Fibroblast of pulmonary artery (primary cell): ENCODE measurements at regions not wholly inside any gene's neighbourhood (a gene's known extent, or its start where the extent isn't known, plus 50 kb on each side); places are given as distances from the start of the nearest gene placed in this dataset.
"Not testable (repeated sequence)": the region's sequence is repeated elsewhere in the genome, so short reads cannot be mapped to it uniquely, and the experiment has no call there.

Source experiments
- DNase-seq: peaks from one replicate; pipeline ENCODE4 v3.0.0-alpha.2; 2010; ENCODE audit warnings: low read depth
- H3K4me3 ChIP-seq: replicated peaks from 2 replicates; pipeline ENCODE4 v1.5.1; 2011; ENCODE audit warnings: low read depth, mild to moderate bottlenecking, control low read depth, low read length, moderate library complexity
- CTCF ChIP-seq: IDR thresholded peaks from 2 replicates; pipeline ENCODE4 v1.5.1; 2011; ENCODE audit warnings: mild to moderate bottlenecking, control low read depth, low read length, inconsistent platforms; ENCODE audit errors: missing control alignments

GRCh38 chr10:62990126-62990525 lies 143.0 kb upstream of the NRBF2 start:
- DNase-seq = peak; percentile 10
- TF ChIP-seq CTCF = no peak
- no peak overlapping the region for H3K4me3 ChIP-seq

- TF ChIP-seq CTCF = no peak
- H3K4me3 ChIP-seq = no peak overlapping the region
- no peak for DNase-seq
Observed at GRCh38 chr10:62985807-62986600, 147.1 kb upstream of the NRBF2 start.

- H3K4me3 ChIP-seq = no peak overlapping the region
- no peak for TF ChIP-seq CTCF
- no peak for DNase-seq
Observed at GRCh38 chr10:62981096-62981495, 152.0 kb upstream of the NRBF2 start.

- no peak for TF ChIP-seq CTCF
- H3K4me3 ChIP-seq = no peak overlapping the region
- DNase-seq = no peak
Observed at GRCh38 chr10:62980687-62981086, 152.4 kb upstream of the NRBF2 start.

GRCh38 chr10:62979921-62980320 lies 153.2 kb upstream of the NRBF2 start:
- DNase-seq = no peak
- no peak overlapping the region for H3K4me3 ChIP-seq
- no peak for TF ChIP-seq CTCF

GRCh38 chr10:62978482-62978881 lies 154.6 kb upstream of the NRBF2 start:
- no peak for DNase-seq

GRCh38 chr10:62974795-62975194 lies 158.3 kb upstream of the NRBF2 start:
- DNase-seq, H3K4me3 ChIP-seq: not testable (repeated sequence)

More at GRCh38 chr10:62978482-62978881, 154.6 kb upstream of the NRBF2 start:
- no peak for TF ChIP-seq CTCF
- no peak overlapping the region for H3K4me3 ChIP-seq
